ENCODE measurements at regions not wholly inside any gene's neighbourhood (a gene's known extent, or its start where the extent isn't known, plus 50 kb on each side); places are given as distances from the start of the nearest gene placed in this dataset.

DNA sequence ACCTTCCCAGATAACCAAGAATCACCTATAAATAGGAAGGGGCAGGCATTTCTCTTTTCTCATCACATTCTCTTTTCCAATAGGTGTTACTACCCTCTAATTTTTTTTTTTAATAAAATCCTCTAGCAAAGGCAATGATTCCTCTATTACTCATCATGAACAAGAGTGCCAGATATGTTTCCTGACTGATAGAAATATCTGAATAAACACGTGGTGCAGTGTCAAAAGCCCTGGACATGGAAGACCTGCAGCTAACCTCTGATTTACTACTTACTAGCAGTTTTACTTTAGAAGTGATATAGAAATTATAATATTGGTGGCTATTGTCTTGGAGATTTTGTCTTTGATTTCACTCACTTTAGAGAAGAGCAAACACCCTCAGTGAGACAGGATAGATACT, 194.6 kb upstream of the SAMSN1 start:
- ChIA-PET CTCF (interaction anchor here (2.1 kb wide), 1 partner anchor 124 kb away, joined by 5 read pairs; no protein-coding TSS in a partner anchor), POLR2A (no interaction called here), RAD21 (ENCODE audit: unreplicated experiment) (interaction anchor here (1.4 to 1.5 kb wide), 2 partner anchors 22 to 217 kb away, joined by 3 to 7 read pairs; no protein-coding TSS in a partner anchor), SMC1A (ENCODE audit: uncharacterized antibody, unreplicated experiment) (interaction anchor here (1.1 to 1.5 kb wide), 3 partner anchors 22 to 35 kb away, joined by 4 to 6 read pairs (median 4); no protein-coding TSS in a partner anchor)
- ATAC-seq (no peak), DNase-seq (ENCODE audit: low read depth, low spot score) (no peak), FAIRE-seq (no peak)
- Histone ChIP-seq H3K9me3 (replicated peaks; ENCODE audit: control insufficient read depth, insufficient read depth, low read length) (no peaks in the 10 kb centered on the region; the same call in 2 of the 3 replicates), H3K27ac (ENCODE audit: control insufficient read depth, insufficient read depth) (no peak overlapping the region), H3K9ac (ENCODE audit: control insufficient read depth, insufficient read depth, low read length) (no peak overlapping the region), H3K79me2 (ENCODE audit: control insufficient read depth, insufficient read depth, low read length) (no peaks in the 10 kb centered on the region), H3K4me3 (no peak overlapping the region), H3K4me1 (ENCODE audit: control insufficient read depth, insufficient read depth, low read length) (peaks cover 18% of the 10 kb centered on the region), H3K4me2 (ENCODE audit: control insufficient read depth, insufficient read depth) (no peak overlapping the region), H3K36me3 (ENCODE audit: control insufficient read depth in 2 of 2, insufficient read depth in 2 of 2, low read length in 1 of 2) (no peaks in the 10 kb centered on the region), H3K27me3 (replicated peaks in 1 of 2; ENCODE audit: control insufficient read depth in 2 of 2, insufficient read depth in 2 of 2, low read length in 1 of 2) (no peaks in the 10 kb centered on the region), H2AFZ (ENCODE audit: control insufficient read depth, low read depth, low read length) (no peak overlapping the region), H4K20me1 (ENCODE audit: control insufficient read depth, insufficient read depth) (no peaks in the 10 kb centered on the region)
- intact Hi-C loops (cut with micrococcal nuclease; ENCODE audit: unreplicated experiment), result no loop called here
- whole genome bisulfite sequencing (ENCODE audit: insufficient coverage, insufficient replicate concordance, low lambda C conversion rate, missing lambda C conversion rate), result 69% methylated on average over 1 of the region's 1 CpG
- BruUV-seq (replicated peaks), result no TSS peak
- in situ Hi-C loops (cut with MboI), result no loop called here
- no peak for TF ChIP-seq RAD51 (IDR thresholded peaks at IDR 0.05)
- TF ChIP-seq, protein P1, sequence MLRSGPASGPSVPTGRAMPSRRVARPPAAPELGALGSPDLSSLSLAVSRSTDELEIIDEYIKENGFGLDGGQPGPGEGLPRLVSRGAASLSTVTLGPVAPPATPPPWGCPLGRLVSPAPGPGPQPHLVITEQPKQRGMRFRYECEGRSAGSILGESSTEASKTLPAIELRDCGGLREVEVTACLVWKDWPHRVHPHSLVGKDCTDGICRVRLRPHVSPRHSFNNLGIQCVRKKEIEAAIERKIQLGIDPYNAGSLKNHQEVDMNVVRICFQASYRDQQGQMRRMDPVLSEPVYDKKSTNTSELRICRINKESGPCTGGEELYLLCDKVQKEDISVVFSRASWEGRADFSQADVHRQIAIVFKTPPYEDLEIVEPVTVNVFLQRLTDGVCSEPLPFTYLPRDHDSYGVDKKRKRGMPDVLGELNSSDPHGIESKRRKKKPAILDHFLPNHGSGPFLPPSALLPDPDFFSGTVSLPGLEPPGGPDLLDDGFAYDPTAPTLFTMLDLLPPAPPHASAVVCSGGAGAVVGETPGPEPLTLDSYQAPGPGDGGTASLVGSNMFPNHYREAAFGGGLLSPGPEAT (IDR thresholded peaks at IDR 0.05; ENCODE audit: low read depth), result no peak
- TF ChIP-seq CHD2 (IDR thresholded peaks at IDR 0.05; ENCODE audit: borderline replicate concordance, low read depth, low read length), result no peak
- TF ChIP-seq KDM1A (IDR thresholded peaks at IDR 0.05; ENCODE audit: borderline replicate concordance), result no peak
- TF ChIP-seq, protein P2, sequence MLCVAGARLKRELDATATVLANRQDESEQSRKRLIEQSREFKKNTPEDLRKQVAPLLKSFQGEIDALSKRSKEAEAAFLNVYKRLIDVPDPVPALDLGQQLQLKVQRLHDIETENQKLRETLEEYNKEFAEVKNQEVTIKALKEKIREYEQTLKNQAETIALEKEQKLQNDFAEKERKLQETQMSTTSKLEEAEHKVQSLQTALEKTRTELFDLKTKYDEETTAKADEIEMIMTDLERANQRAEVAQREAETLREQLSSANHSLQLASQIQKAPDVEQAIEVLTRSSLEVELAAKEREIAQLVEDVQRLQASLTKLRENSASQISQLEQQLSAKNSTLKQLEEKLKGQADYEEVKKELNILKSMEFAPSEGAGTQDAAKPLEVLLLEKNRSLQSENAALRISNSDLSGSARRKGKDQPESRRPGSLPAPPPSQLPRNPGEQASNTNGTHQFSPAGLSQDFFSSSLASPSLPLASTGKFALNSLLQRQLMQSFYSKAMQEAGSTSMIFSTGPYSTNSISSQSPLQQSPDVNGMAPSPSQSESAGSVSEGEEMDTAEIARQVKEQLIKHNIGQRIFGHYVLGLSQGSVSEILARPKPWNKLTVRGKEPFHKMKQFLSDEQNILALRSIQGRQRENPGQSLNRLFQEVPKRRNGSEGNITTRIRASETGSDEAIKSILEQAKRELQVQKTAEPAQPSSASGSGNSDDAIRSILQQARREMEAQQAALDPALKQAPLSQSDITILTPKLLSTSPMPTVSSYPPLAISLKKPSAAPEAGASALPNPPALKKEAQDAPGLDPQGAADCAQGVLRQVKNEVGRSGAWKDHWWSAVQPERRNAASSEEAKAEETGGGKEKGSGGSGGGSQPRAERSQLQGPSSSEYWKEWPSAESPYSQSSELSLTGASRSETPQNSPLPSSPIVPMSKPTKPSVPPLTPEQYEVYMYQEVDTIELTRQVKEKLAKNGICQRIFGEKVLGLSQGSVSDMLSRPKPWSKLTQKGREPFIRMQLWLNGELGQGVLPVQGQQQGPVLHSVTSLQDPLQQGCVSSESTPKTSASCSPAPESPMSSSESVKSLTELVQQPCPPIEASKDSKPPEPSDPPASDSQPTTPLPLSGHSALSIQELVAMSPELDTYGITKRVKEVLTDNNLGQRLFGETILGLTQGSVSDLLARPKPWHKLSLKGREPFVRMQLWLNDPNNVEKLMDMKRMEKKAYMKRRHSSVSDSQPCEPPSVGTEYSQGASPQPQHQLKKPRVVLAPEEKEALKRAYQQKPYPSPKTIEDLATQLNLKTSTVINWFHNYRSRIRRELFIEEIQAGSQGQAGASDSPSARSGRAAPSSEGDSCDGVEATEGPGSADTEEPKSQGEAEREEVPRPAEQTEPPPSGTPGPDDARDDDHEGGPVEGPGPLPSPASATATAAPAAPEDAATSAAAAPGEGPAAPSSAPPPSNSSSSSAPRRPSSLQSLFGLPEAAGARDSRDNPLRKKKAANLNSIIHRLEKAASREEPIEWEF (IDR thresholded peaks at IDR 0.05; ENCODE audit: insufficient replicate concordance, low read depth, low read length), result no peak
- no peak for TF ChIP-seq POU2F2 (IDR thresholded peaks at IDR 0.05; ENCODE audit: borderline replicate concordance, low read depth, low read length)
